GM19035 (cell line): ENCODE measurements at regions not wholly inside any gene's neighbourhood (a gene's known extent, or its start where the extent isn't known, plus 50 kb on each side); places are given as distances from the start of the nearest gene placed in this dataset.

Experiments
- ATAC-seq: cut with Tn5 transposase; IDR thresholded peaks from one replicate; pipeline ENCODE4 v1.9.1; 2021; ENCODE audit not compliant: unreplicated experiment

- ATAC-seq, result no peak
These were observed 235.9 kb downstream of the TFAP2C start for GRCh38 chr20:56865055-56865454.

DNA sequence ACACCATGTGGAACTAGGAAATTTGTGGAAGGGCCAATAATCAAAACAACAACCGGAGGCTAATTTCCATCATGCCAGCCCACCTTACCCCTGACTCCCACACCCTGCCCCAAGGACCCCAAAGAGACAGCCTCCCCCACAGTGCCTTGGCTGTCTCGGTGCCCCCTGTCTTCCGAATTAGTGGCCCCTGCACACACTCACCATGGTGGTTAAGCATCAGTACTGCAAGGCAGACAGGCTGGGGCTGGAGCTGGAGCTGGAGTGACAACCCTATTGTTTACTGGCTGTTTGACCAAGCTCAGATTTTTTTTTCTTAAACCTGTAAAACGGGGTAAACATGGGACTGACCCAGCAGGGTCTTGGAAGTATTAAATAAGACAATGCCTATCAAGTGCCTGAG is 238.0 kb downstream of the TFAP2C start:
- no peak for ATAC-seq

- ATAC-seq, result no peak
These were observed 239.6 kb downstream of the TFAP2C start for GRCh38 chr20:56868746-56869145.

DNA sequence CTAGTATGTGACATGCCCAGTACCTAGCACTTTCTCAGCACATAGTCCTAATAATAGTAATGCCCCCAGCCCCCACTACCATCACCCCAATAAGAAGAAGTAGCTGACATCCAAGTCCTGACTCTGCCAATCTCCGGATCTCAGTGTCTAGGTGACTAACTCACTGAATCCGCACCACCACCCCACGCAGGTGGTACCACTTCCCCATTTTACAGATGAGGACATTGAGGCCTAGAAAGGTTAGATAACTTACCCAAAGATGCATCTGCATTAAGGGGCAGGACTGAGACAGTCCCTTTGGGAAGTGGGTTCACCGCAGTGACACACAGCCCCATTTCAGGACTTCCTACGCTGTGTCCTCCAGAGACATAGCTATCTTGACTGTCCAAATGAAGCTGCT is 241.2 kb downstream of the TFAP2C start:
- ATAC-seq, result no peak

GRCh38 chr20:56871691-56872090 is 242.6 kb downstream of the TFAP2C start:
- no peak for ATAC-seq

DNA sequence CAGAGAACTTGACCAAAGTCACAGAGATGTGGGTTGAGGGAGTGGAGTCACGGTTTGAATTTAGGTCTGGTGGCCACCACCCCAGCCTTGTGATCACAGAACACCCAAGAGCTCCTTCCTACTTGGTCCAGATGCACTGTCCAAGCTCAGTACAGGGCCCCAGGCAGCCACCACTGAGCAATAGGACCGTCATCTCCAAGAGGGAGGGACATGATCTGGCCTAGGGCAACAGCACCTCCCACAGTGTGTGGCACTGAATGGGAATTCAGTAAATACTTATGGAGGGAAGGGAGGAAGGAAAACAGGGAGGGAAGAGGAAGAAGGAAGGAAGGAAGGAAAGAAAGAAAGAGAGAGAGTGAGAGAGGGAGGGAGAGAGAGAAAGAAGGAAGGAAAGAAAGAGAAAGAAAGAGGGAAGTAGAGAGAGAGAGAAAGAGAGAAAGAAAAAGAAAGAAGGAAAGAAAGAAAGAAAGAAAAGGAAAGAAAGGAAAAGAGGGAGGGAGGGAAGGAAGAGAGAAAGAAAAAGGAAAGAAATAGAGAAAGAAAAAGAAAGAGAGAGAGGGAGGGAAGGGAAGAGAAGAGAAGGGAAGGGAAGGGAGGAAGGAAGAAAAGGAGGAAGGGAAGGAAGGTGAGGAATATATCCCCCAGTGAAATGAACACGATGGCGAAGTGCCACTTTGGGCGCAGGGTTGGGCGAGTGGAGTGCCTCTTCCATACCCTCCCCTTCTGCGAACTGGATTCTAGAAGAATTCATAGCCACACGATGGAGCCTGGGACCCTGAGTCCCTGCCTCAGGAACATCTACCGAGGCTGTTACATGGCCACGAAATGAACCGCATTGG is 243.7 kb downstream of the TFAP2C start:
- no peak for ATAC-seq

DNA sequence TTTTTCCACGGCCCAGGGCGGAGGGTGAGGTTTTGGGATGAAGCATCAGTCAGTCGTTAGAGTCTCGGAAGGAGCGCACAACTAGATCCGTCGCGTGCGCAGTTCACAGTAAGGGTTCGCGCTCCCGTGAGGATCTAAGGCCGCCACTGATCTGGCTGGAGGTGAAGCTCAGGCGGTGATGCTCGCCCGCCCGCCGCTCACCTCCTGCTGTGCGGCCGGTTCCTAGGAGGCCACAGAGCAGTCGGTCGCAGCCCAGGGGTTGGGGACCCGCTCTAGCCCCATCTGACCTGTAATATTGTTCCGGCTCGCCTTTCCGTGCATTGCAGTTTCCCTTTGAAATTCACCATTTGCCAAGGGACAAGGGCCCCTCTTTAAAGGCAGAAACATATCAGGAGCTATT is 244.7 kb downstream of the TFAP2C start:
- no peak for ATAC-seq

- no peak for ATAC-seq
These were observed 246.1 kb downstream of the TFAP2C start for GRCh38 chr20:56875052-56875659.

- ATAC-seq, result no peak
These were observed 246.7 kb downstream of the TFAP2C start for GRCh38 chr20:56875803-56876202.

DNA sequence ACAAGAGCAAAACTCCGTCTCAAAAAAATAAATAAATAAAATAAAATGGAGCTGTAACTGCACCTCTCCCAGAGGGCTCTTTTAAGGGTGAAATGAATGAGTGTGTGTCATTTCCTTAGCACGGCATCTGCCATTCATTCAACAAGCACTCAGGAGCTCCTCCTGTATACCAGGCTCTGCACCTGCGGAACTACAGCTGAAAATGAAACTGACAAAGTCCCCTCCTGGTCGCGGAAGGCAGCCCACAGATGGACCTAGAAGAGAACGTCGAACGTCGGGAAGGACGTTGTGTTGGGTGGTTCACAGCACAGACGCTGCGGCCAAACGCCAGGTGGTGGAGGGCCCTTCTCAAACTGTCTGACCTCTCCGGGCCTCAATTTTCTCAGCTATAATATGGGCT is 256.4 kb downstream of the TFAP2C start:
- ATAC-seq, result no peak

DNA sequence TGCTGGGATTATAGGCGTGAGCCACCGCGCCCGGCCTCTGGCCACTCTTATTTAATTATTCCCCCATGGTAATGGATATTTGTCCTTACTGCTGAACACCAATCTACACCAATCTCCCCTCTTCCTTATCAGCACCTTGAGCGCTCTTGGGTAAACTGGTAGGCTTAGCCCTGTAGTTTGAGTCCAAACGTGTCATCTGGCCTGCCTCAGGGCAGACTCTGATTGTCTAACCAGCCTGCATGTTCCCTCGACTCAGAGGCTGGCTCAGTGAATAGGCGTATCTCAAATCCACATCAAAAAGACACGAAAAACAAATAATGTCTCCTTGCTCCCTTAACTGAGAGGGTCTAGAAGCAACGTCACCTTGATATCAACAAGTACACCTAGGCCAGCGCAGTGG is 260.9 kb downstream of the TFAP2C start:
- ATAC-seq, result no peak

DNA sequence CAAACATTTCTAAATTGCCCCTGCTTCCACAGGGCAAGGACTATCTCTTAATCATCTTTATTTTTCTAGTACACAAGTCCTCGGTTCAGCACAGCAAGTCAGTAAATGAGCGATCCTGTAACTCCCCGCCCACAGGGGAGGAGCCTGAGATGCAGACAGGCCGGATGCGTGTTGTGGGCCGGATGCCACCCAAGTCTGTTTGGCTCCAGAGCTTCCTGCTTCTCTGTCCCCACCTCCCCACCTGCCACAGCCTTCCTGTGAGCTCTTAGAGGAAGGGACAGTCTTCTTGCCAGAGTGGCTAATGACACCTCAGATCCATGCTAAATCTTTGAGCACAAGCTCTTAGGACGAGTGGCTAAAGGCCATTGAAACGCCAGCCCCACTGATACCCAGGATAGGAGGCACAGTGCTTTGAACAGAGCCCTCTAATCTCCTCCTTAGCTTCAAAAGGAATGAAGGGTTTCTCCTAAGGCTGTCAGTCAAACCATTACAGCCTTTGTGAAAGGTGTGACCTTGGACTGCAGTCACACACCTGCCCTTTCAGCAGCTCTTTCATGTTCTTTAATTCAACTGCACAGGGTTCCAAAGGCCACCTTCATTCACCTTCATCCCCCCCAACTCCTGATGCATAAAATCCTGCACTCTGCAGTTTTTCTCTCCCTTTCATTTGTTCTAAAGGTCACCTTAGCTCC is 264.3 kb downstream of the TFAP2C start:
- ATAC-seq, result no peak

DNA sequence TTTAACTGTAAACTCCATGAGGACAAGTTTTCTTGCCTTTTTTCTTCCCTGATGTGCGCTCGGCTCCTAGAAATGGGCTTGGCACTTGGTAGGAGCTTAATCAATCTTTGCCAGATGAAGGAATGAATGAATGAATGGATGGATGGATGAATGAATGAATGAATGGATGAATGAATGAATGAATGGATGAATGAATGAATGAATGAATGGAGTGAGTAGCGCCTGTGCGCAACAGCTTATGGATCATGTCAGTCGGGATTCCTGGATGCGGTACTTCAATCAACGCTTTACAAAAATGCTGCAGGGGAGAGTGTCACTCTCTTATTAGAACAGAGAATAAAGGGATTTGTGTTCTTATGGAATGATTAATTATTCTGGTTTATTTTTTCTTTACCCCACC is 267.3 kb downstream of the TFAP2C start:
- no peak for ATAC-seq

DNA sequence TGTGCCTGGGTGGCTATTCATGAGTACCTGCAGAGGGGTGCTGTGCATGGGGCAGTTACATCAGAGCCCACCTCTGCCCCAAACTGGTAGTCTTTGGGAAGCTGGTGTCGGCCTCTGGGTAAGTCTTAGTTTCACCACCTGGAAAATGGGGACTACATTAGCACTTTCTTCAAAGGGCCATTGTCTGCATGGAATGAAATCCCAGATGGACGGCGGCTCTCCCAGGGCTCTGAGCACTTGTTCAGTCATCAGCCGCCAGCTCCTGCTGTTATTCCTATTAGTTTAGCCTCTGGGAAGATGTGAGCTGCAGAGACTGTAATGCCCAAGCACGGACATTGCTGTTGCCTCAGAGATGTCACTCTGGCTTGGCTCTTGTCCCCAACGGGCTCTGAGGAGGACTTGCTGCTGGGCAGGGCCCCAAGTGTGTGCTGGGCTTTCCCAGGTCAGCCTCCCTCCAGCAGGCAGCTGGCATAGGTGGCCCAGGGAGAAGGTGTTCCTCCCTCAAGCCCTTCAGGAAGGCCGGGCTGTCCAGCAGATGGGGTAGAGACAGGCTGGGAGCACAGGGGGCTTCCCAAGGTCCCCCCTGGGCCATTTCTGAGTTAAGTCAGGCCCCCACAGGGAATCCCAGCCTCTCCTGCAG is 268.3 kb downstream of the TFAP2C start:
- no peak for ATAC-seq

DNA sequence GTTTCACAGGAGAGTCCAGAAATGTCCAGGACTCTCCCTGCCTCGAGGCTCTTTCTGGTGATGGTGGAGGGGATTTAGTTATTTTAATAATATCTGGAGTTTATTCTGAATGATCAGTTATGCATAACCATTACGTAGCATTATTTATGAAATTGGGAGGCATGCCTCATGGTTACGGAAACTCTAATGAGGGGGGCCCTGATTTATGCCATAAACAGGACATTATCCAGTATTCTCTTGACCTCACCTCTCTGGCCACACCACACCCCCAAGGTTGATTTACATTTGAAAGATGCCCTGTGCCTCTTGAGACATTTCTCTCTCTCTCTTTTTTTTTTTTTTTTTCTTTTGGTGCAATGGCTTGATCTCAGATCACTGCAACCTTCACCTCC is 268.8 kb downstream of the TFAP2C start:
- ATAC-seq, result no peak

DNA sequence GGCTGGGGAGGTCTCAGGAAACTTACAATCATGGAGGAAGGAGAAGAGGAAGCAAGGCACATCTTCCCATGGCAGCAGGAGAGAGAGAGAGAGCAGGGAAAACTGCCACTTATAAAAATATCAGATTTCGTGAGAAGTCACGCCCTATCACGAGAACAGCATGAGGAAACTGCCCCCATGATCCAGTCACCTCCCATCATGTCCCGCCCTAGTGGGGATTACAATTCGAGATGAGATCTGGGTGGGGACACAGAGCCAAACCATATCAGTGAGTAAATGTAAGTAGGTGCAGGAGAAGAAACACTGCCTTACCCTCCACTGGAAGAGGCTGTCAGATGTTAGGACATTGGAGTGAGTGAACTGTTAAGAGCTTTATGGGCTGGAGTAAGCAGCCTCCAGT is 270.4 kb downstream of the TFAP2C start:
- ATAC-seq, result no peak

DNA sequence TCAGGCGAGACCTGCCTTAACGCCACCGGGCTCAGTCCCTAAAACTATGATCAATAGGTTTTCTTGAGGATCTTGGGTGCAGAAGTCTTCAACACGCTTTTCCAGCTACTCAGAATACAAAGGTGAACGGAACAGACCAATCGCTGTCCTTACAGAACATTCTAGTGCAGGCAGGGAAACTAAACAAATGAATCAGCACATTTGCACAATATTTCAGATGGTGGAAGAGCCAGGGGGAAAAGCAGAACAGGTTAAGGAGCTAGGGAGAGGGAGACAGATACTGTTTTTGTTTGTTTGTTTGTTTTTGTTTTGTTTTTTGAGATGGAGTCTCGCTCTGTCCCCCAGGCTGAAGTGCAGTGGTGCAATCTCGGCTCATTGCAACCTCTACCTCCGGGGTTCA is 271.1 kb downstream of the TFAP2C start:
- no peak for ATAC-seq

DNA sequence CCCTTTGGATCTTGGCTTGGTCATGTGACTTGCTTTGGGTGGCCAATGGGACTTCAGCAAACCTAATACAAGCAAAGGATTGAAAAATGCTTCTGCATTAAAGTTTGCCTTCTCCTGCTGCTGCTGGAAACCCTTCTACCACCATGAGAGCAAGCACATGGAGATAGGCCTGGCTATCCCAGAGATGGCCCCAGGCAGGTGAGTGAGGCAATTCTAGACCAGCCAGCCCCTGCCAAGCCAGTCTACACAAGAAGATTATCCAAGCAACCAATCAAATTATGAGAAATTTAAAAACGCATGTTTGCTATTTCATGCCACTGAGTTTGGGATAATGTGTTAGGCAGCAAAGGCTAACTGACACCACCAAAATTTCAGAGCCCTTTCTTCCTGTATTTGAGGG is 274.3 kb downstream of the TFAP2C start:
- no peak for ATAC-seq

GRCh38 chr20:56903858-56904257 is 274.8 kb downstream of the TFAP2C start:
- ATAC-seq, result no peak

DNA sequence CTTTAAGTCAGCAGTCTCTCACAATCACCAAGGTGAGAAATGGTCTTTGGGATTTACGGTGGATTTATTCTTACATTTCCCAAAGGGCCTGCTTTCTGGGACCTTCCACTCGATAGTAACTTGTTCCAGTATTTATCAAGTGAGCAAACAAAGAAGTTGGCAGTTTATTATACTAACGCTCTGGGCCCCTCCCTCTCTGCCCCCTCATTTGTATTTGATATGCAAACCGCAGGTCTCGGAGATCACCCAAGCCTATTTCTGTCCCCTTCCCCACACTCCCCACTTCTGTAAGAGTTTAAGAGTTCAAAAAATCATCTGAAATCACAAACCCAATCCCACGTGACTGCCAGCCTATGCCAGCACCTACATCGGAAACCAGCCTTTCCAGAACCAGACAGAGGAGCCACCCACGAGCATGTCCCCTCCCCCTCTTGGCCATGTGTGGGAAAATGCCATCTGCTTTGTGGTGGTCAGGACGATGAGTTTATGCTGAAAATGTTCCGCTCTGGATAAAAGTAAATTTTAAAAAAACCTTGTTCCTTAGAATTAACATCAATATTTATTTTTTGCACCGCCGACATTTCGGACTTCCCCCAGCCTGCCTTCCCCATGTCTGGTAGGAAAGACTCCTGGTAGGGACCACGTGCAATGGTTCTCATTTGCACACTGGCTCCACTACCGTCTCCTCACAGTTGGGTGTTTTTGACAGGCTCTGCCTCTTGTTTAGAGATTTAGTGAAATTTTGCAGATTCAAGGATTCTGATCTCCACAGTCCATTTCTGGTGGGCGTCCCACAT is 281.0 kb downstream of the TFAP2C start:
- no peak for ATAC-seq

- no peak for ATAC-seq
These were observed 282.8 kb downstream of the TFAP2C start for GRCh38 chr20:56911946-56912345.
